Cerebellar cortex (tissue), 1 donor: ENCODE measurements at regions not wholly inside any gene's neighbourhood (a gene's known extent, or its start where the extent isn't known, plus 50 kb on each side); places are given as distances from the start of the nearest gene placed in this dataset.
A peak's percentile ranks its signal among the peaks of the same experiment; 100 is the strongest.
"Not testable (repeated sequence)": the region's sequence is repeated elsewhere in the genome, so short reads cannot be mapped to it uniquely, and the experiment has no call there.

Experiments used
- DNase-seq: peaks from one replicate; pipeline ENCODE4 v3.0.0-alpha.2; 2015; ENCODE audit warnings: low spot score

- DNase-seq = no peak
Measured at GRCh38 chr20:1810926-1811620, 84.1 kb upstream of the SIRPA start.

- no peak for DNase-seq
Measured at GRCh38 chr20:1810572-1810925, 84.7 kb upstream of the SIRPA start.

- DNase-seq = no peak
Measured at GRCh38 chr20:1809611-1810510, 85.3 kb upstream of the SIRPA start.

- DNase-seq = no peak
Measured at GRCh38 chr20:1809131-1809572, 86.1 kb upstream of the SIRPA start.

- DNase-seq = no peak
Measured at GRCh38 chr20:1808101-1808500, 87.1 kb upstream of the SIRPA start.

- DNase-seq = no peak
Measured at GRCh38 chr20:1807394-1807793, 87.8 kb upstream of the SIRPA start.

GRCh38 chr20:1806456-1806855 is 88.8 kb upstream of the SIRPA start:
- DNase-seq = no peak

- no peak for DNase-seq
Measured at GRCh38 chr20:1805816-1806215, 89.4 kb upstream of the SIRPA start.

GRCh38 chr20:1805161-1805581 is 90.0 kb upstream of the SIRPA start:
- no peak for DNase-seq

GRCh38 chr20:1804554-1804956 is 90.7 kb upstream of the SIRPA start:
- no peak for DNase-seq

GRCh38 chr20:1803932-1804501 is 91.2 kb upstream of the SIRPA start:
- DNase-seq = peak; percentile 50

GRCh38 chr20:1803061-1803931 is 91.9 kb upstream of the SIRPA start:
- DNase-seq = no peak

- DNase-seq = peak; percentile 80
Measured at GRCh38 chr20:1802385-1803060, 92.7 kb upstream of the SIRPA start.

- DNase-seq = no peak
Measured at GRCh38 chr20:1801929-1802306, 93.3 kb upstream of the SIRPA start.

- DNase-seq = no peak
Measured at GRCh38 chr20:1801225-1801928, 93.8 kb upstream of the SIRPA start.

- DNase-seq = no peak
Measured at GRCh38 chr20:1800777-1801176, 94.4 kb upstream of the SIRPA start.

GRCh38 chr20:1800180-1800579 is 95.0 kb upstream of the SIRPA start:
- no peak for DNase-seq

- DNase-seq = not testable (repeated sequence)
Measured at GRCh38 chr20:1799746-1800145, 95.5 kb upstream of the SIRPA start.

GRCh38 chr20:1798982-1799381 is 96.2 kb upstream of the SIRPA start:
- DNase-seq = no peak

- DNase-seq = no peak
Measured at GRCh38 chr20:1793821-1794220, 101.4 kb upstream of the SIRPA start.

GRCh38 chr20:1792274-1792673 is 102.9 kb upstream of the SIRPA start:
- DNase-seq = no peak
